Fibroblast of lung (primary cell): ENCODE measurements at regions not wholly inside any gene's neighbourhood (a gene's known extent, or its start where the extent isn't known, plus 50 kb on each side); places are given as distances from the start of the nearest gene placed in this dataset.
"Not testable (repeated sequence)": the region's sequence is repeated elsewhere in the genome, so short reads cannot be mapped to it uniquely, and the experiment has no call there.

Experiments used
- CTCF ChIP-seq, 2 donors: IDR thresholded peaks in 1 of 2; conservative IDR thresholded peaks in 1 of 2; 1 replicate in 1 of 2; 2 replicates in 1 of 2; pipeline ENCODE4 v1.5.1; 2011 to 2012; ENCODE audit warnings: low read length in 2 of 2, control low read depth in 1 of 2, inconsistent platforms in 1 of 2, low read depth in 1 of 2, mild to moderate bottlenecking in 1 of 2
- EZH2 ChIP-seq: IDR thresholded peaks from 2 replicates; pipeline ENCODE4 v1.5.1; 2012; ENCODE audit warnings: low read length, control low read depth, mild to moderate bottlenecking; ENCODE audit errors: missing control alignments

GRCh38 chr1:29797125-29797524 lies 560.8 kb downstream of the PTPRU start:
- TF ChIP-seq CTCF (conservative IDR thresholded peaks at IDR 0.05 in 1 of 2, IDR thresholded peaks at IDR 0.05 in 1 of 2; ENCODE audit: low read depth in 1 of 2, low read length in 2 of 2); EZH2: not testable (repeated sequence)
